ENCODE measurements at regions not wholly inside any gene's neighbourhood (a gene's known extent, or its start where the extent isn't known, plus 50 kb on each side); places are given as distances from the start of the nearest gene placed in this dataset.

GRCh38 chr16:7150230-7150629, 182.4 kb upstream of the RBFOX1 start:
- Histone ChIP-seq H3K4me3 (ENCODE audit: low read depth in 1 of 2, low read length in 2 of 2) (no peak overlapping the region), H3K27me3 (ENCODE audit: control insufficient read depth in 1 of 2, insufficient read depth in 2 of 2, low read length in 2 of 2) (no peaks in the 10 kb centered on the region), H3K9me3 (ENCODE audit: control insufficient read depth in 1 of 2, low read length in 2 of 2) (peaks cover 0 to 4% of the 10 kb centered on the region in 2 donors), H3K27ac (ENCODE audit: low read depth, low read length) (no peak overlapping the region), H3K4me1 (ENCODE audit: control insufficient read depth in 1 of 2, insufficient read depth in 2 of 2, low read length in 2 of 2) (no peaks in the 10 kb centered on the region), H3K9ac (ENCODE audit: low read depth in 1 of 2, low read length in 2 of 2) (no peak overlapping the region), H3K36me3 (ENCODE audit: control insufficient read depth in 1 of 2, insufficient read depth in 2 of 2, low read length in 2 of 2) (no peaks in the 10 kb centered on the region)

GRCh38 chr16:7148606-7149005, 184.0 kb upstream of the RBFOX1 start:
- H3K9ac ChIP-seq (ENCODE audit: low read depth in 1 of 2, low read length in 2 of 2), result no peak overlapping the region
- no peaks in the 10 kb centered on the region for H3K36me3 ChIP-seq (ENCODE audit: control insufficient read depth in 1 of 2, insufficient read depth in 2 of 2, low read length in 2 of 2)
- no peaks in the 10 kb centered on the region for H3K27me3 ChIP-seq (ENCODE audit: control insufficient read depth in 1 of 2, insufficient read depth in 2 of 2, low read length in 2 of 2)
- no peak overlapping the region for H3K4me3 ChIP-seq (ENCODE audit: low read depth in 1 of 2, low read length in 2 of 2)
- H3K27ac ChIP-seq (ENCODE audit: low read depth, low read length), result no peak overlapping the region
- peaks cover 0 to 4% of the 10 kb centered on the region in 2 donors for H3K9me3 ChIP-seq (ENCODE audit: control insufficient read depth in 1 of 2, low read length in 2 of 2)
- no peaks in the 10 kb centered on the region for H3K4me1 ChIP-seq (ENCODE audit: control insufficient read depth in 1 of 2, insufficient read depth in 2 of 2, low read length in 2 of 2)

- Histone ChIP-seq H3K36me3 (ENCODE audit: control insufficient read depth in 1 of 2, insufficient read depth in 2 of 2, low read length in 2 of 2) (no peaks in the 10 kb centered on the region), H3K9me3 (ENCODE audit: control insufficient read depth in 1 of 2, low read length in 2 of 2) (no peaks in the 10 kb centered on the region), H3K4me3 (ENCODE audit: low read depth in 1 of 2, low read length in 2 of 2) (no peak overlapping the region), H3K27ac (ENCODE audit: low read depth, low read length) (no peak overlapping the region), H3K4me1 (ENCODE audit: control insufficient read depth in 1 of 2, insufficient read depth in 2 of 2, low read length in 2 of 2) (no peaks in the 10 kb centered on the region), H3K27me3 (ENCODE audit: control insufficient read depth in 1 of 2, insufficient read depth in 2 of 2, low read length in 2 of 2) (no peaks in the 10 kb centered on the region), H3K9ac (ENCODE audit: low read depth in 1 of 2, low read length in 2 of 2) (no peak overlapping the region)
Observed at GRCh38 chr16:7140899-7141298, 191.7 kb upstream of the RBFOX1 start.

GRCh38 chr16:7137560-7138330, 194.9 kb upstream of the RBFOX1 start:
- H3K27ac ChIP-seq (ENCODE audit: low read depth, low read length), result no peak overlapping the region
- no peaks in the 10 kb centered on the region for H3K36me3 ChIP-seq (ENCODE audit: control insufficient read depth in 1 of 2, insufficient read depth in 2 of 2, low read length in 2 of 2)
- H3K9ac ChIP-seq (ENCODE audit: low read depth in 1 of 2, low read length in 2 of 2), result no peak overlapping the region

GRCh38 chr16:7132465-7132864, 200.2 kb upstream of the RBFOX1 start:
- Histone ChIP-seq H3K27me3 (ENCODE audit: control insufficient read depth in 1 of 2, insufficient read depth in 2 of 2, low read length in 2 of 2) (no peaks in the 10 kb centered on the region), H3K4me3 (ENCODE audit: low read depth in 1 of 2, low read length in 2 of 2) (no peak overlapping the region), H3K9ac (ENCODE audit: low read depth in 1 of 2, low read length in 2 of 2) (no peak overlapping the region), H3K4me1 (ENCODE audit: control insufficient read depth in 1 of 2, insufficient read depth in 2 of 2, low read length in 2 of 2) (no peaks in the 10 kb centered on the region), H3K9me3 (ENCODE audit: control insufficient read depth in 1 of 2, low read length in 2 of 2) (no peaks in the 10 kb centered on the region), H3K27ac (ENCODE audit: low read depth, low read length) (no peak overlapping the region), H3K36me3 (ENCODE audit: control insufficient read depth in 1 of 2, insufficient read depth in 2 of 2, low read length in 2 of 2) (no peaks in the 10 kb centered on the region)

More at GRCh38 chr16:7137560-7138330, 194.9 kb upstream of the RBFOX1 start:
- no peaks in the 10 kb centered on the region for H3K27me3 ChIP-seq (ENCODE audit: control insufficient read depth in 1 of 2, insufficient read depth in 2 of 2, low read length in 2 of 2)
- H3K4me1 ChIP-seq (ENCODE audit: control insufficient read depth in 1 of 2, insufficient read depth in 2 of 2, low read length in 2 of 2), result no peaks in the 10 kb centered on the region
- no peaks in the 10 kb centered on the region for H3K9me3 ChIP-seq (ENCODE audit: control insufficient read depth in 1 of 2, low read length in 2 of 2)
- no peak overlapping the region for H3K4me3 ChIP-seq (ENCODE audit: low read depth in 1 of 2, low read length in 2 of 2)

- no peaks in the 10 kb centered on the region for H3K9me3 ChIP-seq (ENCODE audit: control insufficient read depth in 1 of 2, low read length in 2 of 2)
- H3K27ac ChIP-seq (ENCODE audit: low read depth, low read length), result no peak overlapping the region
- no peak overlapping the region for H3K4me3 ChIP-seq (ENCODE audit: low read depth in 1 of 2, low read length in 2 of 2)
- no peaks in the 10 kb centered on the region for H3K4me1 ChIP-seq (ENCODE audit: control insufficient read depth in 1 of 2, insufficient read depth in 2 of 2, low read length in 2 of 2)
- H3K36me3 ChIP-seq (ENCODE audit: control insufficient read depth in 1 of 2, insufficient read depth in 2 of 2, low read length in 2 of 2), result no peaks in the 10 kb centered on the region
- no peak overlapping the region for H3K9ac ChIP-seq (ENCODE audit: low read depth in 1 of 2, low read length in 2 of 2)
- H3K27me3 ChIP-seq (ENCODE audit: control insufficient read depth in 1 of 2, insufficient read depth in 2 of 2, low read length in 2 of 2), result no peaks in the 10 kb centered on the region
Observed at GRCh38 chr16:7124701-7125100, 207.9 kb upstream of the RBFOX1 start.

GRCh38 chr16:7124242-7124641, 208.4 kb upstream of the RBFOX1 start:
- Histone ChIP-seq H3K27me3 (ENCODE audit: control insufficient read depth in 1 of 2, insufficient read depth in 2 of 2, low read length in 2 of 2) (no peaks in the 10 kb centered on the region), H3K9ac (ENCODE audit: low read depth in 1 of 2, low read length in 2 of 2) (no peak overlapping the region), H3K36me3 (ENCODE audit: control insufficient read depth in 1 of 2, insufficient read depth in 2 of 2, low read length in 2 of 2) (no peaks in the 10 kb centered on the region), H3K4me1 (ENCODE audit: control insufficient read depth in 1 of 2, insufficient read depth in 2 of 2, low read length in 2 of 2) (no peaks in the 10 kb centered on the region), H3K9me3 (ENCODE audit: control insufficient read depth in 1 of 2, low read length in 2 of 2) (no peaks in the 10 kb centered on the region), H3K4me3 (ENCODE audit: low read depth in 1 of 2, low read length in 2 of 2) (no peak overlapping the region), H3K27ac (ENCODE audit: low read depth, low read length) (no peak overlapping the region)

- Histone ChIP-seq H3K27me3 (ENCODE audit: control insufficient read depth in 1 of 2, insufficient read depth in 2 of 2, low read length in 2 of 2) (no peaks in the 10 kb centered on the region), H3K4me1 (ENCODE audit: control insufficient read depth in 1 of 2, insufficient read depth in 2 of 2, low read length in 2 of 2) (no peaks in the 10 kb centered on the region), H3K27ac (ENCODE audit: low read depth, low read length) (no peak overlapping the region), H3K9me3 (ENCODE audit: control insufficient read depth in 1 of 2, low read length in 2 of 2) (no peaks in the 10 kb centered on the region), H3K36me3 (ENCODE audit: control insufficient read depth in 1 of 2, insufficient read depth in 2 of 2, low read length in 2 of 2) (no peaks in the 10 kb centered on the region), H3K4me3 (ENCODE audit: low read depth in 1 of 2, low read length in 2 of 2) (no peak overlapping the region), H3K9ac (ENCODE audit: low read depth in 1 of 2, low read length in 2 of 2) (no peak overlapping the region)
Observed at GRCh38 chr16:7116734-7117133, 215.9 kb upstream of the RBFOX1 start.

GRCh38 chr16:7115898-7116297, 216.7 kb upstream of the RBFOX1 start:
- Histone ChIP-seq H3K4me3 (ENCODE audit: low read depth in 1 of 2, low read length in 2 of 2) (no peak overlapping the region), H3K27ac (ENCODE audit: low read depth, low read length) (no peak overlapping the region), H3K36me3 (ENCODE audit: control insufficient read depth in 1 of 2, insufficient read depth in 2 of 2, low read length in 2 of 2) (no peaks in the 10 kb centered on the region), H3K27me3 (ENCODE audit: control insufficient read depth in 1 of 2, insufficient read depth in 2 of 2, low read length in 2 of 2) (no peaks in the 10 kb centered on the region), H3K4me1 (ENCODE audit: control insufficient read depth in 1 of 2, insufficient read depth in 2 of 2, low read length in 2 of 2) (no peaks in the 10 kb centered on the region), H3K9ac (ENCODE audit: low read depth in 1 of 2, low read length in 2 of 2) (no peak overlapping the region), H3K9me3 (ENCODE audit: control insufficient read depth in 1 of 2, low read length in 2 of 2) (no peaks in the 10 kb centered on the region)

GRCh38 chr16:7113949-7114348, 218.7 kb upstream of the RBFOX1 start:
- no peak overlapping the region for H3K9ac ChIP-seq (ENCODE audit: low read depth in 1 of 2, low read length in 2 of 2)
- no peaks in the 10 kb centered on the region for H3K9me3 ChIP-seq (ENCODE audit: control insufficient read depth in 1 of 2, low read length in 2 of 2)
- no peak overlapping the region for H3K4me3 ChIP-seq (ENCODE audit: low read depth in 1 of 2, low read length in 2 of 2)
- no peak overlapping the region for H3K27ac ChIP-seq (ENCODE audit: low read depth, low read length)
- H3K4me1 ChIP-seq (ENCODE audit: control insufficient read depth in 1 of 2, insufficient read depth in 2 of 2, low read length in 2 of 2), result no peaks in the 10 kb centered on the region
- H3K27me3 ChIP-seq (ENCODE audit: control insufficient read depth in 1 of 2, insufficient read depth in 2 of 2, low read length in 2 of 2), result no peaks in the 10 kb centered on the region
- H3K36me3 ChIP-seq (ENCODE audit: control insufficient read depth in 1 of 2, insufficient read depth in 2 of 2, low read length in 2 of 2), result no peaks in the 10 kb centered on the region
